HEK293 (cell line): ENCODE measurements at regions not wholly inside any gene's neighbourhood (a gene's known extent, or its start where the extent isn't known, plus 50 kb on each side); places are given as distances from the start of the nearest gene placed in this dataset.

Source experiments
- CTCF ChIP-seq: fragments of 450-650 bp; formaldehyde crosslinking; IDR thresholded peaks from 2 replicates; pipeline ENCODE4 v1.5.1; 2016; ENCODE audit warnings: missing biosample characterization, missing genetic modification characterization
- HOXA7 ChIP-seq: sonication (generic); formaldehyde crosslinking; IDR thresholded peaks from 2 replicates; pipeline ENCODE4 v1.8.1; 2022; ENCODE audit warnings: missing genetic modification reagents, borderline replicate concordance
- ZNF707 ChIP-seq: fragments of 450-650 bp; formaldehyde crosslinking; IDR thresholded peaks from 2 replicates; pipeline ENCODE4 v1.5.1; 2016; ENCODE audit warnings: missing biosample characterization, missing genetic modification characterization

- TF ChIP-seq ZNF707 (tag by site-specific recombination) (no peak), HOXA7 (no peak), CTCF (no peak)
Measured at GRCh38 chr13:84339456-84339855, 457.2 kb upstream of the SLITRK1 start.
